Left ventricle myocardium inferior (tissue), 1 donor: ENCODE measurements at regions not wholly inside any gene's neighbourhood (a gene's known extent, or its start where the extent isn't known, plus 50 kb on each side); places are given as distances from the start of the nearest gene placed in this dataset.

ENCODE experiments used
- DNase-seq: peaks from one replicate; pipeline ENCODE4 v3.0.0-alpha.2; 2020
- H3K27ac ChIP-seq: fragments of 200-600 bp; replicated peaks from 2 replicates; pipeline ENCODE4 v1.8.0; 2021
- H3K27me3 ChIP-seq: fragments of 200-600 bp; 2 replicates; pipeline ENCODE4 v1.8.0; 2021; ENCODE audit warnings: low read depth
- H3K36me3 ChIP-seq: fragments of 200-600 bp; 2 replicates; pipeline ENCODE4 v1.8.0; 2021
- H3K4me1 ChIP-seq: fragments of 200-600 bp; 2 replicates; pipeline ENCODE4 v1.8.0; 2021
- H3K4me3 ChIP-seq: fragments of 200-600 bp; 2 replicates; pipeline ENCODE4 v1.8.0; 2021; ENCODE audit warnings: mild to moderate bottlenecking, moderate library complexity
- H3K9me3 ChIP-seq: fragments of 200-600 bp; replicated peaks from 2 replicates; pipeline ENCODE4 v1.8.0; 2021
- intact Hi-C: fragments of 100-400 bp; cut with micrococcal nuclease; formaldehyde crosslinking; loops from one replicate; pipeline ENCODE4 v1.11.0; 2022
- TF ChIP-seq, protein P1 (sequence below): fragments of 200-600 bp; IDR thresholded peaks from 2 replicates; pipeline ENCODE4 v1.8.0; 2021; ENCODE audit warnings: antibody characterized with exemption, mild to moderate bottlenecking, borderline replicate concordance
- donor health status: DM: no; HTN: yes; CAD: no; lungs with severe emphysema.

DNA sequence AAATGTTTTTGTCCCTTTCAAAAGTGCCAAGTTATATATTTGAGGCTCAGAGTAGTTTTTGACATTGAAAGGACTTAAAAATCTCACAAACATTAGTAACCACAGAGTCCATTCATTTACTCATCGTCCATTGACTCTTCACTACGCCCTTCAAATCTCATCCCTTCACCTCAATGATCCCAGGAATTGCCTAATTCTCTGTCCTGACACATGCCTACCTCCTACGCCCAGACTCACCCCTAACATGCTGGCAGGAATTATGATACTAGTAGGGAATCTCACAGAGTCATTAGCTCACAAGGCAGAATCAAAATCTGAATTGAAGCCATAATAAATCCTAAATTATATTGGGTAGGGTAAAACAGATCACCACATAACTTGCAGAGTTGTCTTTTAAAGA, 410.1 kb downstream of the RAP2B start:
- TF ChIP-seq, protein P1, sequence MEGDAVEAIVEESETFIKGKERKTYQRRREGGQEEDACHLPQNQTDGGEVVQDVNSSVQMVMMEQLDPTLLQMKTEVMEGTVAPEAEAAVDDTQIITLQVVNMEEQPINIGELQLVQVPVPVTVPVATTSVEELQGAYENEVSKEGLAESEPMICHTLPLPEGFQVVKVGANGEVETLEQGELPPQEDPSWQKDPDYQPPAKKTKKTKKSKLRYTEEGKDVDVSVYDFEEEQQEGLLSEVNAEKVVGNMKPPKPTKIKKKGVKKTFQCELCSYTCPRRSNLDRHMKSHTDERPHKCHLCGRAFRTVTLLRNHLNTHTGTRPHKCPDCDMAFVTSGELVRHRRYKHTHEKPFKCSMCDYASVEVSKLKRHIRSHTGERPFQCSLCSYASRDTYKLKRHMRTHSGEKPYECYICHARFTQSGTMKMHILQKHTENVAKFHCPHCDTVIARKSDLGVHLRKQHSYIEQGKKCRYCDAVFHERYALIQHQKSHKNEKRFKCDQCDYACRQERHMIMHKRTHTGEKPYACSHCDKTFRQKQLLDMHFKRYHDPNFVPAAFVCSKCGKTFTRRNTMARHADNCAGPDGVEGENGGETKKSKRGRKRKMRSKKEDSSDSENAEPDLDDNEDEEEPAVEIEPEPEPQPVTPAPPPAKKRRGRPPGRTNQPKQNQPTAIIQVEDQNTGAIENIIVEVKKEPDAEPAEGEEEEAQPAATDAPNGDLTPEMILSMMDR: no peak
- Histone ChIP-seq H3K36me3 (no peaks in the 10 kb centered on the region), H3K27ac (no peak overlapping the region), H3K4me1 (no peaks in the 10 kb centered on the region), H3K27me3 (no peaks in the 10 kb centered on the region), H3K9me3 (peaks cover 18% of the 10 kb centered on the region), H3K4me3 (no peak overlapping the region)
- intact Hi-C loops: no loop called here
- no peak for DNase-seq

DNA sequence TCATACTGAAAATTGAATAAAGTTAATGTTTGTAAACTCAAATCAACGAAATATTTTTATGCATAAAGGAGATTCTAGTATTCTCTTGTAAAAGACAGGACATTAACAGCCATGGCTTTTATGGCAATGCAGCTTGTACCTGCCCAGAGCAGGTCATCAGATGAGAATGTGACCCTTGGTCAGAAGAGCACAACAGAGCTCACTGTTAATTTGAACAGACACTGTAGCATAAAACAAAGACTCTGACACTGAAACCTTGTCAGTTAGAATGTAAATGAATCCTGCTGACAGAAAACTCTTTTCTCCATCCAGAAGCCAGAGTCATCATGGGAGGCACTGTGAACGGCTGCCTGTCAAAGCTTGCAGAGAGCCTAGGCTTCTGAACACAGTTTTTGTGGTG, 410.6 kb downstream of the RAP2B start:
- no peaks in the 10 kb centered on the region for H3K36me3 ChIP-seq
- no peaks in the 10 kb centered on the region for H3K27me3 ChIP-seq
- H3K9me3 ChIP-seq: peaks cover 18% of the 10 kb centered on the region
- TF ChIP-seq, protein P1: no peak
- no peak overlapping the region for H3K27ac ChIP-seq
- no peak for DNase-seq
- H3K4me3 ChIP-seq: no peak overlapping the region
- no peaks in the 10 kb centered on the region for H3K4me1 ChIP-seq
- intact Hi-C loops: no loop called here

DNA sequence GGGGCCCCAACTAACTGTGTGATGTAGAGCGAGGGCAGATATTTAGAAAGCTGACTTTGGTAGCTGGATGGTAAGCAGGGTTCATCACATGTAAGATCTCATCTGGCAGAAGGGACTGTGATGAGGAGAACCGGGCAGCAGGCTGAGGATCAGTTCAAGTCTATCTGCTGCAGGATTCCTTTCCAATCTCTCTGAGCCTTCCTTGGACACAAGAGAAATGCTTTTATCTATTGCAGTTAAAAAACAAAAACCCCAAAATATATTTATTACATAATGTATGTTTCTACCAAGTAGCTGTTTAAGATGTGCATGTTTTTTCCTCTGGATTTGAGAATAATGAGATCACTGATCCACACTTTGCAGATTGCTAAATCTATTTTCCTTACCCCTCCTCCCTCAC, 411.5 kb downstream of the RAP2B start:
- H3K27ac ChIP-seq: no peak overlapping the region
- H3K9me3 ChIP-seq: peaks cover 18% of the 10 kb centered on the region
- intact Hi-C loops: no loop called here
- DNase-seq: no peak
- H3K4me3 ChIP-seq: no peak overlapping the region
- H3K4me1 ChIP-seq: no peaks in the 10 kb centered on the region
- no peaks in the 10 kb centered on the region for H3K27me3 ChIP-seq
- H3K36me3 ChIP-seq: no peaks in the 10 kb centered on the region
- TF ChIP-seq, protein P1: no peak

DNA sequence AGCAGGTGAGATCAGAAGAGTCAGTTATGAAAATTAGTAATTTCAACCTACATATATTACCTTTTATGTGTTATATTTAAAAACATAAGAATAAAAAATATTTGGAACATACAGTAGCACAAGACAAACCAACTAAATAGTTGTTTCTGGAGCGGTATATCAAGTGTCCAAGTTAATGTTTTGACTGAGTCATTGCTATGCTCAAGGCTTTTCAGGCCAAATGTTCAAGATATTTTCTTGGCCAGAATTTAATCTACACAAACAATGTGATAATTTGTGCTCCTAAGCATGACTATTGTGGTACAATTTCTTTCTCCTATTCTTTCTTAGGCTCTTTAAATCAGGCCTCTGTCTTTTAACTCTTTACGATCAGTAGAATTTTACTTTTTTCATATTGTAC, 412.4 kb downstream of the RAP2B start:
- intact Hi-C loops: no loop called here
- Histone ChIP-seq H3K27me3 (no peaks in the 10 kb centered on the region), H3K36me3 (no peaks in the 10 kb centered on the region), H3K4me3 (no peak overlapping the region), H3K27ac (no peak overlapping the region), H3K9me3 (peaks cover 16% of the 10 kb centered on the region), H3K4me1 (no peaks in the 10 kb centered on the region)
- DNase-seq: no peak
- TF ChIP-seq, protein P1: no peak

DNA sequence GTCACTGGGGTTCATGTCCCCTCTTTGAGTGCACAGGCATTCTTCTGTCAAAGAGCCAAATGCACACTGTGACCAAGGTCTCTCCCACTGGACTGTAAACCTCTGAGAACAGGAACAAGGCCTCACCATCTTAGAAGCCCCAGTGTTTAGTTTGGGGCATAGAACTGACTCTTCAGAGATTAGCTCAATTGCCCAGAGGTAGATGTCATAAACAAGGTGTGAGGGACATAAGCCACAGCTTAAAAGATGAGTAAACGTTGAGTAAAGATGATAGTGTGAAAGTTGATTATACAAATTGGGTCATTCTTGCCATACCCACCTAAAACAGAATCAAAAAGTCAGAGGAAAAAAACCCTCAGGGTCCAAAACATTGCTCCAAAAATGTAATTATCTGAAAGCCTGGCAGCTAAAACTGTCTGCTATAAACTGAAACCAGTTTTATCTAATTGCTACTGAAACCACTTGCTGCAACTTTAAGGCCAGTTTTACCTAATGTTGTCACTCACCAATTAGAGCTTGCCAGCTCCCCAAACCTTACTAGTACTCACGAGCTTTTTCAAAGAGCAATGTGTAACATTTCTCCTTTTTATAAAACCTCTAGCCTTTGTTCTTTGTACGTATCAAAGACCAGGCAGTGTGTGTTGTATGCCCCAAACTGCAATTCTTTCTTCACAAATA, 415.2 kb downstream of the RAP2B start:
- TF ChIP-seq, protein P1: no peak
- no peaks in the 10 kb centered on the region for H3K36me3 ChIP-seq
- no peak overlapping the region for H3K4me3 ChIP-seq
- H3K27me3 ChIP-seq: no peaks in the 10 kb centered on the region
- no peak for DNase-seq
- no peaks in the 10 kb centered on the region for H3K4me1 ChIP-seq
- H3K27ac ChIP-seq: no peak overlapping the region
- intact Hi-C loops: no loop called here
- H3K9me3 ChIP-seq: no peaks in the 10 kb centered on the region

DNA sequence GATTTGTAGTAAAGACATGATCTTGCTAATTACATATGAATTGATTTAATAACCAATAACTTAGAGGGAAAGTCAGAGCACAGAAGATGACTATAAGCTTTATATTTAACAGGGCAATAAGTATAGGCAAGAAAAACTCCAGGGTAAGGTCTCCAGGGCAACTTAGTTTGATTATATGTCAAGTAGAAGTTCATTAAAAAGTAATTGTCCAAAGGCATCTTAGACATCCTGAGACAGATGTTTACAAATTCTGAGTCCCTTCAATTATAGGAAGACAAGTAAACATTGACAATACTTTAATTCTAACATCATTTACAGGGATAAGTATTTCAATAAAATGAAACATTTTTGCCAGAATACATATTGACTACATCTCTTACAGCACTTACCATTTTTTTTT, 416.0 kb downstream of the RAP2B start:
- no peaks in the 10 kb centered on the region for H3K4me1 ChIP-seq
- no peak for DNase-seq
- intact Hi-C loops: no loop called here

More for the DNA sequence above, 416.0 kb downstream of the RAP2B start:
- no peak overlapping the region for H3K27ac ChIP-seq
- H3K36me3 ChIP-seq: no peaks in the 10 kb centered on the region
- TF ChIP-seq, protein P1: no peak
- H3K9me3 ChIP-seq: no peaks in the 10 kb centered on the region
- H3K4me3 ChIP-seq: no peak overlapping the region
- H3K27me3 ChIP-seq: no peaks in the 10 kb centered on the region
